ENCODE measurements at regions not wholly inside any gene's neighbourhood (a gene's known extent, or its start where the extent isn't known, plus 50 kb on each side); places are given as distances from the start of the nearest gene placed in this dataset.
"Not testable (repeated sequence)": the region's sequence is repeated elsewhere in the genome, so short reads cannot be mapped to it uniquely, and the experiment has no call there.

DNA sequence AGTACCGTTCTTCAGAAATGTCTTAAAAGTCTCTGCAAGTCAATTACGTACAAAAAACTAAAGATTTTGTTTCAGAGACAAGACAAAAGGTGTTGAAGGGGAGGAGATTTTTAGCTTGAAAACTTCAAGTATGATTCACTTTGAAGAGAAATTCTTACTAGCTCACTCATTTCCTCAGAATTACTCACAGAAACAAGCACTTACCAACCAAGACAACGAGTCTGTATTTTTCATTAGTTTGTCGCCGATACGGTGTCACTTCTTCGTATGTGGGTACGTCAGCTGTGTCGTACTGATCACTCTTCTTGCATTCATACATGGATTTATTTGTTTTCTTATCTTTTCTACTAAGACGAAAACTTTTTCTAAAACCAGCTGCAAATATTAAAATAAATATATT lies 90.6 kb upstream of the ODAD2 start:
- H3K9ac ChIP-seq (ENCODE audit: low read length) = no peak overlapping the region
- no peaks in the 10 kb centered on the region for H4K20me1 ChIP-seq (ENCODE audit: insufficient read depth)
- no peaks in the 10 kb centered on the region for H3K36me3 ChIP-seq (ENCODE audit: insufficient read depth, low read length)
- no peak overlapping the region for H2AFZ ChIP-seq (ENCODE audit: low read depth, low read length)
- no peaks in the 10 kb centered on the region for H3F3A ChIP-seq (ENCODE audit: insufficient read depth, low read length, poor library complexity, severe bottlenecking)
- H3K27ac ChIP-seq (ENCODE audit: low read length) = no peak overlapping the region
- no peaks in the 10 kb centered on the region for H3K9me2 ChIP-seq (ENCODE audit: insufficient read depth, low read length)
- TF ChIP-seq EP300 (conservative IDR thresholded peaks at IDR 0.05; ENCODE audit: poor library complexity, severe bottlenecking) = no peak
- no peak for TF ChIP-seq POLR2AphosphoS5 (IDR thresholded peaks at IDR 0.05)
- no peak for TF ChIP-seq TAF1 (IDR thresholded peaks at IDR 0.05; ENCODE audit: low read depth)
- no peak for TF ChIP-seq MXI1 (conservative IDR thresholded peaks at IDR 0.05; ENCODE audit: poor library complexity, severe bottlenecking)
- no peak for TF ChIP-seq RAD21 (conservative IDR thresholded peaks at IDR 0.05)
- TF ChIP-seq, protein P1, sequence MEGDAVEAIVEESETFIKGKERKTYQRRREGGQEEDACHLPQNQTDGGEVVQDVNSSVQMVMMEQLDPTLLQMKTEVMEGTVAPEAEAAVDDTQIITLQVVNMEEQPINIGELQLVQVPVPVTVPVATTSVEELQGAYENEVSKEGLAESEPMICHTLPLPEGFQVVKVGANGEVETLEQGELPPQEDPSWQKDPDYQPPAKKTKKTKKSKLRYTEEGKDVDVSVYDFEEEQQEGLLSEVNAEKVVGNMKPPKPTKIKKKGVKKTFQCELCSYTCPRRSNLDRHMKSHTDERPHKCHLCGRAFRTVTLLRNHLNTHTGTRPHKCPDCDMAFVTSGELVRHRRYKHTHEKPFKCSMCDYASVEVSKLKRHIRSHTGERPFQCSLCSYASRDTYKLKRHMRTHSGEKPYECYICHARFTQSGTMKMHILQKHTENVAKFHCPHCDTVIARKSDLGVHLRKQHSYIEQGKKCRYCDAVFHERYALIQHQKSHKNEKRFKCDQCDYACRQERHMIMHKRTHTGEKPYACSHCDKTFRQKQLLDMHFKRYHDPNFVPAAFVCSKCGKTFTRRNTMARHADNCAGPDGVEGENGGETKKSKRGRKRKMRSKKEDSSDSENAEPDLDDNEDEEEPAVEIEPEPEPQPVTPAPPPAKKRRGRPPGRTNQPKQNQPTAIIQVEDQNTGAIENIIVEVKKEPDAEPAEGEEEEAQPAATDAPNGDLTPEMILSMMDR (IDR thresholded peaks at IDR 0.05; ENCODE audit: poor library complexity, severe bottlenecking) = no peak
- no peak for TF ChIP-seq EZH2 (IDR thresholded peaks at IDR 0.05; ENCODE audit: borderline replicate concordance, insufficient read depth, low read length, poor library complexity, severe bottlenecking)
- TF ChIP-seq, protein P2, sequence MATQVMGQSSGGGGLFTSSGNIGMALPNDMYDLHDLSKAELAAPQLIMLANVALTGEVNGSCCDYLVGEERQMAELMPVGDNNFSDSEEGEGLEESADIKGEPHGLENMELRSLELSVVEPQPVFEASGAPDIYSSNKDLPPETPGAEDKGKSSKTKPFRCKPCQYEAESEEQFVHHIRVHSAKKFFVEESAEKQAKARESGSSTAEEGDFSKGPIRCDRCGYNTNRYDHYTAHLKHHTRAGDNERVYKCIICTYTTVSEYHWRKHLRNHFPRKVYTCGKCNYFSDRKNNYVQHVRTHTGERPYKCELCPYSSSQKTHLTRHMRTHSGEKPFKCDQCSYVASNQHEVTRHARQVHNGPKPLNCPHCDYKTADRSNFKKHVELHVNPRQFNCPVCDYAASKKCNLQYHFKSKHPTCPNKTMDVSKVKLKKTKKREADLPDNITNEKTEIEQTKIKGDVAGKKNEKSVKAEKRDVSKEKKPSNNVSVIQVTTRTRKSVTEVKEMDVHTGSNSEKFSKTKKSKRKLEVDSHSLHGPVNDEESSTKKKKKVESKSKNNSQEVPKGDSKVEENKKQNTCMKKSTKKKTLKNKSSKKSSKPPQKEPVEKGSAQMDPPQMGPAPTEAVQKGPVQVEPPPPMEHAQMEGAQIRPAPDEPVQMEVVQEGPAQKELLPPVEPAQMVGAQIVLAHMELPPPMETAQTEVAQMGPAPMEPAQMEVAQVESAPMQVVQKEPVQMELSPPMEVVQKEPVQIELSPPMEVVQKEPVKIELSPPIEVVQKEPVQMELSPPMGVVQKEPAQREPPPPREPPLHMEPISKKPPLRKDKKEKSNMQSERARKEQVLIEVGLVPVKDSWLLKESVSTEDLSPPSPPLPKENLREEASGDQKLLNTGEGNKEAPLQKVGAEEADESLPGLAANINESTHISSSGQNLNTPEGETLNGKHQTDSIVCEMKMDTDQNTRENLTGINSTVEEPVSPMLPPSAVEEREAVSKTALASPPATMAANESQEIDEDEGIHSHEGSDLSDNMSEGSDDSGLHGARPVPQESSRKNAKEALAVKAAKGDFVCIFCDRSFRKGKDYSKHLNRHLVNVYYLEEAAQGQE (IDR thresholded peaks at IDR 0.05; ENCODE audit: borderline replicate concordance) = no peak
- no peak for TF ChIP-seq SMC3 (conservative IDR thresholded peaks at IDR 0.05; ENCODE audit: poor library complexity)
- H3K79me2 ChIP-seq (replicated peaks; ENCODE audit: insufficient read depth, low read length) = no peaks in the 10 kb centered on the region
- no peaks in the 10 kb centered on the region for H3K27me3 ChIP-seq (ENCODE audit: insufficient read depth, low read depth, low read length)
- H3K4me2 ChIP-seq (ENCODE audit: low read length) = no peak overlapping the region
- H3K9me3 ChIP-seq (ENCODE audit: low read length) = no peaks in the 10 kb centered on the region
- H3K4me3 ChIP-seq (ENCODE audit: low read length) = no peak overlapping the region

DNA sequence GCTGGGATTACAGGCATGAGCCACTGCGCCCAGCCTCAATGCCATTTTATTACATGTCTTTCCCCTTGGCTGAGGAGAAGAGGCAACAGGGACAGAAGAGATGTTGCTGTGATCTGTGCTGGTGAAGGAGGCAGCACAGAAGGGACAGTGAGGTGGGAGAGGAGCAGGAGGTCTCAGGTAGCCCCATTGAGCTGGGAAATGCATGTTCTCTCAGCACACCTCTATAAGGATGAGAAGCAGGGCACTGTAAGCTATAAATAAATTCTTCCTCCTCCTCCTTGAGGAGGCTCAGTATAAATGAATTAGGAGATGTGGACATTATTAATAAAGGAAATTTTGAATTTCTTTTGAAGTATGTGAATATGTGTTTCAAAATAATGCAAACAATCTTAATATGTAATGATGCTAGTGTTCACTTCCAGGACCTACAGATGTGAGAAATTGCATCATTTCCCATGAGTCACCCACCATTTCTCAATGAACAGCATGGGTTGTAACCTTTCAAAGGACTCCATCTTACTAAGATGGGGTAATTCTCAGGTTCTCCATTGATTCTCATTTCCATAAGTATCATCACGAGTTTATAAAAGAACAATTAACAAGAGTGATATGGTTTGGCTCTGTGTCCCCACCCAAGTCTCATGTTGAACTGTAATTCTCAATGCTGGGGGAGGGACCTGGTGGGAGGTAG lies 88.9 kb upstream of the ODAD2 start:
- no peaks in the 10 kb centered on the region for H3K79me2 ChIP-seq (replicated peaks; ENCODE audit: insufficient read depth, low read length)
- H3K36me3 ChIP-seq (ENCODE audit: insufficient read depth, low read length) = no peaks in the 10 kb centered on the region
- H3K27ac ChIP-seq (ENCODE audit: low read length) = no peak overlapping the region
- TF ChIP-seq EP300 (conservative IDR thresholded peaks at IDR 0.05; ENCODE audit: poor library complexity, severe bottlenecking) = no peak
- TF ChIP-seq, protein P1 (IDR thresholded peaks at IDR 0.05; ENCODE audit: poor library complexity, severe bottlenecking) = no peak
- no peak for TF ChIP-seq TAF1 (IDR thresholded peaks at IDR 0.05; ENCODE audit: low read depth)
- TF ChIP-seq, protein P2 (IDR thresholded peaks at IDR 0.05; ENCODE audit: borderline replicate concordance) = no peak
- no peaks in the 10 kb centered on the region for H4K20me1 ChIP-seq (ENCODE audit: insufficient read depth)
- no peak overlapping the region for H3K4me3 ChIP-seq (ENCODE audit: low read length)
- H3K27me3 ChIP-seq (ENCODE audit: insufficient read depth, low read depth, low read length) = no peaks in the 10 kb centered on the region
- no peak overlapping the region for H3K9ac ChIP-seq (ENCODE audit: low read length)
- no peak overlapping the region for H2AFZ ChIP-seq (ENCODE audit: low read depth, low read length)
- H3K9me2 ChIP-seq (ENCODE audit: insufficient read depth, low read length) = no peaks in the 10 kb centered on the region
- H3K9me3 ChIP-seq (ENCODE audit: low read length) = no peaks in the 10 kb centered on the region
- H3F3A ChIP-seq (ENCODE audit: insufficient read depth, low read length, poor library complexity, severe bottlenecking) = no peaks in the 10 kb centered on the region
- no peak overlapping the region for H3K4me2 ChIP-seq (ENCODE audit: low read length)

DNA sequence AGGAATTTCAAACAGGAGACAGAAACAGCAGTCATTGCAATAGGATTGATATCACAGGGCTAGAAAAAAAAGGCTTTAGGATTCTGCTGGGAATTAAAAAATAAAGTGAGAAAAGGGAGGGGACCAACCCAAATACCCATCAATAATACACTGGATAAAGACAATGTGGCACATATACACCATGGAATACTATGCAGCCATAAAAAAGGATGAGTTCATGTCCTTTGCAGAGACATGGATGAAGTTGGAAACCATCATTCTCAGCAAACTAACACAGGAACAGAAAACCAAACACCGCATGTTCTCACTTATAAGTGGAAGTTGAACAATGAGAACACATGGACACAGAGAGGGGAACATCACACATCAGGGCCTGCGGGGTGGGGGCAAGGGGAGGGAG lies 86.9 kb upstream of the ODAD2 start:
- H3K79me2 ChIP-seq (replicated peaks; ENCODE audit: insufficient read depth, low read length); H3F3A ChIP-seq (ENCODE audit: insufficient read depth, low read length, poor library complexity, severe bottlenecking); H3K9me3 ChIP-seq (ENCODE audit: low read length); H3K9ac ChIP-seq (ENCODE audit: low read length); H3K4me3 ChIP-seq (ENCODE audit: low read length); H3K4me2 ChIP-seq (ENCODE audit: low read length); H3K36me3 ChIP-seq (ENCODE audit: insufficient read depth, low read length); H3K27me3 ChIP-seq (ENCODE audit: insufficient read depth, low read depth, low read length); H2AFZ ChIP-seq (ENCODE audit: low read depth, low read length); H3K27ac ChIP-seq (ENCODE audit: low read length); H3K9me2 ChIP-seq (ENCODE audit: insufficient read depth, low read length); H4K20me1 ChIP-seq (ENCODE audit: insufficient read depth): not testable (repeated sequence)

All from neural cell (in vitro differentiated cells).